DMS 273 (cell line): ENCODE measurements at regions not wholly inside any gene's neighbourhood (a gene's known extent, or its start where the extent isn't known, plus 50 kb on each side); places are given as distances from the start of the nearest gene placed in this dataset.
"Not testable (repeated sequence)": the region's sequence is repeated elsewhere in the genome, so short reads cannot be mapped to it uniquely, and the experiment has no call there.

Experiments used
- DNase-seq: peaks from one replicate; lab custom pipeline; 2025; ENCODE audit not compliant: unreplicated experiment; lab: John Stamatoyannopoulos, UW

DNA sequence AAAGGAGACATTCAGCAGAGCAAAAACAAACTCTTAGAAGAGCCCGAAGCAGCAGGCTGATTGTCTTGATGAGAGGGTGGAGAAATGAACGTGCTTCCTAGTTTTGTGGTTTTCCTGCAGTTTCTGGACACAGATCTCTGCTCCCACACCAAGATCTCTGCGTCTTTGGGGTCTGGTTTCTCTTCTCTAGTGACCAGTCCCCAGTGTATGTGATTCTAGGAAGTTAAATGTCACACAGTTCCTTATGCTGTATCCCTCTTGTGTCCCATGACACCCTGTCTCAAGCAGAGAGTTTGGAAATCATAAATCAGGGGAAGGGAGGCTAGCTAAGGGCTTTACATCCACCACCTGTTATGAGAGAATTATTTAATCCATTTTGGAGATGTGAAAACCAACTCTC is 55.4 kb upstream of the KLF14 start:
- DNase-seq = no peak

DNA sequence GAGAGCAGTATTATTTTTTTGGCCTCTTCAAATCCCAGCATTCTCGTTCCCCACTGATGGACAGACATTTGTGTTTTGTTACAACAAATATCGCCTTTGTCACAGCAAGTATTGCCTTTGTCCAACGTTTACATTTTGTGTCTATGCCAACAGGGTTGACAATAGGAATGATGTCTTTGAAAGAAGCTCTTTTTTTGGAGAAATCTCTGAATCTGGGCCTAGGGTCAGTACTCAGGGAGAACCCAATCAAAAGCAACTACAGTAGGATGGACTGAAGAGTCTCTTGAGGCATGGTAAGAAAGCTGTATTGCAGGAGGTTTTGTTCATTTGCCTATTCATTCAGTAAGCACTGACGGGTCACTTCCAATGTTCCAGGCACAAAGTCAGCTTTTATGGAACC is 57.7 kb upstream of the KLF14 start:
- DNase-seq = no peak

DNA sequence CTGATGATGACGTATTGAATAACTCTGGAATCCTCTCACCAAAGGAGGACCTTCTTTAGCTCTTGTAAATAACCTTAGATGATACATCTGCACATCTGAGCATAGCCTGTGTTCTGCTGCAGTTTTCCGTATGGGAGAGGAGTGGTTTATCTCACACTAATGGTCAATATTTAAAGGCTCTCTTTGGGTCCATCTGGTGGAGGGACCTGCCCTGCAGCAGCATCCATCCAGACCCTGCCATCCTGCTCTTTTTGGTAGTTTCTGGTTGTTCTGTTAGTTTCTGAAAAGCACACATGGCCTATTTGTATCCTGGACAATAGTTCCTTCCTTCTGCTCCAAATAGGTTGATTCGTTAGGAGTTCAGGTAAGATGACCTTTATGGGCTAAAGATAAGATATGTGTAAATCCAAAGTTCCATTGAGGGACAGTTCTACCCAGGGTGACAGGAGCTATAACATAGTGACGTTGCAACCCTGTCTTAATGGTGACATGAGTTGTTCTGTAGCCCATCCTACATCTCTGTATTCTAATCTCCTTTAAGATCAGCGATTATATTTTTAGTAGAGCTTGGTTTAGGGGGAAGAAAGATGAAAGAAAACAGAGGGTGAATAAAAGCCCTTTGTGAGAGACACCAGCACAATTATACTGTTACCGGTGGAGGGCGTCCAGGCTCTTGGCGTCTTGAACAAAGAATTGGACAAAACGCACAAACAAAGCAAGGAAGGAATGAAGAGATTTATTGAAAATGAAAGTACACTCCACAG is 60.0 kb upstream of the KLF14 start:
- DNase-seq = no peak

DNA sequence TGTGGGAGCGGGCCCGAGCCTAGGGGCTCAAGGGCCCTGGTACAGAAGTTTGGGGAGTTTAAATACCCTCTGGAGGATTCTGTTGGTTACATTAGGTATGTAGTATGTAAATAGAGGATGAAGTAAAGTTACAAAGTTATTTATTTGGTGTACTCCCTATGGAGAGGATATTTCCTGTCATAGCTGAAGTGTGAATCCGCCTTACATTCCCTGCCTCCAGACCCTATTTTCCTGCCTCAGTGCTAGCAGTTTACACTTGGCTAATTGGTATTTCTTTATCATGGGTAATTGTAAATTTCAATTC is 60.6 kb upstream of the KLF14 start:
- no peak for DNase-seq

DNA sequence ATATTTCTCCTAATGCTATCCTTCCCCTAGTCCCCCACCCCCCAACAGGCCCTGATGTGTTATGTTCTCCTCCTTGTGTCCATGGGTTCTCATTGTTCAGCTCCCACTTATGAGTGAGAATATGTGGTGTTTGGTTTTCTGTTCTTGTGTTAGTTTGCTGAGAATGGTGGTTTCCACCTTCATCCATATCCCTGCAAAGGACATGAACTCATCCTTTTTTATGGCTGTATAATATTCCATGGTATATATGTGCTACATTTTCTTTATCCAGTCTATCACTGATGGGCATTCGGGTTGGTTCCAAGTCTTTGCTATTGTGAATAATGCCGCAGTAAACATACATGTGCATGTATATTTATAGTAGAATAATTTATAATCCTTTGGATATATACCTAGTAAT is 62.4 kb upstream of the KLF14 start:
- not testable (repeated sequence) for DNase-seq

DNA sequence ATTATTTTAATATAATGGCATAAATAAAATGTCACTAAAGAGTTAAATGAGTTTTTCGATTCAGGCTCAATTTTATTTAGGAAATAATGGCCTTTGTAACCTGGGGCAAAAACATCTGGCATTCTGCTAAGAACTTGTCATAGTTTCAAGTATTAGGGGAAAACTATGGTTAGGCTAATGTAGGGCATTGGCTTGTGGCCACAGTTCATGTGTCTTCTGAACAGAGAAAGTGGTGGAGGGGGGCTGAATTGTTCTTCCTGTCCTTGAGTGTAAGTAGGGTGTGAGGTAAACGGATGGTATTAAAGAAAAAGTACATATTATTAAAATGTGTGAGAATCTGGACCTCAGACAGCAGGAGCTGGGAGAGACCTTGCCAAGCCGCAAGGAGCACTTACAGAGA is 69.1 kb upstream of the KLF14 start:
- no peak for DNase-seq

DNA sequence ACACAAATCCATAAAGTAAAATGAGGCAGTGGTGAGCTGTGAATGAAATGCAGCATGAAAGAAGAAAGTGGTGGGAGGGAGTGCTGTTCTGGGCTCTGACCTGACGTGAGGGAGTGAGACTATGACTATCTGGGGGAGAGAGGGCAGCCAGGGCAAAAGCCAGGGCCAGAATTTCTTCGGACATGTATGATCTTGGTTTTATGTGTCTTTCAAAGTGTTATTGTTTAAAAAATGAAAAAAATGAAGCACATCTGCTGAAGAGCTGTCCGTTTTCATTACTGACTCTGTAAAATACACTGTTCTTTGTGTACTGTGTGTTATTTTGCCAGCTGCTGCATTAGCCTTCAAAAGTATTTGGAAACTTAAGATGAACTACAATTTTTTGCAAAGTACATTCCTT is 70.2 kb upstream of the KLF14 start:
- no peak for DNase-seq

DNA sequence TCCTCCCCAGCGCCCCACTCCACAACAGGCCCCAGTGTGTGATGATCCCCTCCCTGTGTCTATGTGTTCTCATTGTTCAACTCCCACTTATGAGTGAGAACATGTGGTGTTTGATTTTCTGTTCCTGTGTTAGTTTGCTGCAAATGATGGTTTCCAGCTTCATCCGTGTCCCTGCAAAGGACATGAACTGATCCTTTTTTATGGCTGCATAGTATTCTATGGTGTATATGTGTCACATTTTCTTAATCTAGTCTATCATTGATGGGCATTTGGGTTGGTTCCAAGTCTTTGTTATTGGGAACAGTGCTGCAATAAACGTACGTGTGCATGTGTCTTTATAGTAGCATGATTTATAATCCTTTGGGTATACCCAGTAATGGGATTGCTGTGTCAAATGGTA is 78.8 kb upstream of the KLF14 start:
- not testable (repeated sequence) for DNase-seq

DNA sequence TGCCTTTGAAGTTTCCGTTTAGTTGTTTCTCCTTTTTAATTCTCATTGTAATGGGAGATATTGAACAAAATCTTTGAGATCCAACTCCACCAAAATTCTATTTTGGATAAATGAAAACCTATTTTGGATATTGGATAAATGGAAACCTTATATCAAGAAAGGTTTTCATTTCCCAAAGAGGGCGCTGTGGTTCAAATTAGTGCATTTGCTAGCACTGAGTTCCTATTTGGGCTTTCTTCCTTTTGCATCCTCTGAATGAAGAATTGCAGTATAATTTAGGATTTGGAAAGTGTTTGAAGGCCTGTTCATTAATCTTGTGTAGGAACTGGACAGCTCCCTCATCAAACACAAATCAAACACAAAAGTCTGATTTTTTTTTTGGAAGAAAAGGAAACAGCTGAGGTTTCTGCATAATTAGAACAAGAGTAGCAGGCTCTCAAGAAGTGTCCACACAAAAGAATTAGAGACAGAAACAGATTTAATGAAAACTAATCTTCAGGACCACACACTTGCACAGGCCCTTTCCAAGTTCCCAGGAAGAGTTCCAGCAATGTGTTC is 80.8 kb upstream of the KLF14 start:
- peak; percentile 64 for DNase-seq

DNA sequence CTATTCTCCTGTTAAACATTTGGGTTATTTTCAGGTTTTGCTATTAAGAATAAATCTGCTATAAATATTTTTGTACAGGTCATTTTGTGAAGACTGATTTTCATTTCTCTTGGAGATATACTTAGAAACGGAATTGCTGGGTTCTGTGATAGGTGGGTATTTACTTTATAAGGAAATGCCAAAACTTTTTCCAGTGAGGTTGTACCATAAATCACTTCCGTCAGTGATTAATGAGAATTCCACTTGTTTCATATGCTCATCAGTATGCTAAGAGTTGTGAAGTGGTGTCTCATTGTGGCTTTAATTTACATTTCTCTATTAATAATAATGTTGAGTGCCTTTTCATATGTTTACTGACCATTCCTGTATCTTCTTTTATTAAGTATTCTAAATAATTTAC is 84.0 kb upstream of the KLF14 start:
- no peak for DNase-seq

DNA sequence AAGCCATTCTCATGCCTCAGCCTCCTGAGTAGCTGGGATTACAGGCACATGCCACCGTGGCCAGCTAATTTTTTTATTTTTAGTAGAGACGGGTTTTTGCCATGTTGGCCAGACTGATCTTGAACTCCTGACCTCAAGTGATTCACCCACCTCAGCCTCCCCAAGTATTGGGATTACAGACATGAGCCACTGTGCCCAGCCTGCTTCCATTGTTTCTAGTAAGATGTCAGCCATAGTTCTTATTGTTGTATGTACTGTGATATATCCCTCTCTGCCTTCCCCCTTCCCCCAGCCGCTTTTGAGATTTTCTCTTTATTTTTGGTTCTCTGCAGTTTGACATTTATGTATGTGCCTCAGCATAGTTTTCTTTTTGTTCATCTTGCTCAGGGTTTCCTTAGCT is 87.9 kb upstream of the KLF14 start:
- DNase-seq = no peak

DNA sequence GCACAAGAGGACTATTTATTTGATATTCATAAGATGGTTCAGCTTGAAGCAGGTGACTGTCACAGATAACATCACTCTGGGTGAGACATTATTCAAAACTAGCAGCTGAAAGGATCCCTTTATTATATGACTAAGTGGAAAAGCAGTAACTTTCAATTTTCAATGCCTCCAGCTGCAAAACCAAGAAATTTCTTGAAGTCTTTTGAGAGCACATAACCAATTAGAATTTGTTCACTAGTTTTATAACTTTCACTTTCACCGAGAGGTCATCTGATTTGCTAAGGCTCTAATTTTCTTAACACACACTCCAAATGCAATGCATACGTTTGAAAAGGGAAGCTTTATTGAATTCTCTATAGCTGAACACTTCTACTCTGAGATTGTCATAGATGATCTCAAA is 88.6 kb upstream of the KLF14 start:
- no peak for DNase-seq

DNA sequence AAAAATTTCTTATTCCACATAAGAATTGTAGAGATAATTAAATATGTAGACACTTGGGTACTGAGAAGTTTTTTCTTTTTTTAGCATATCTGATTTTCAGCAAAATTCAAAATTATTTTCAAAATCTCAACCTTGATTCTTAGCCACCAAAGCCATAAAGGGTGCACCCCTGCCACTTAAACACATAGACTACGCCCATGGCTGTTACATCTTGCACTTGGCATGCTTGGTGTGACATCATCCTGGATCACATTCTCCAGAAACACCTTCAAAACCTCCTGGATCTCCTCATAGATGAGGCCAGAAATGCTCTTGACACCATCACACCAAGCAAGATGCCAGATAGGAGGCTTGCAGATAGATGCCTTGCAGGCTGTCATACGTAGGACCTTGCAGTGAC is 89.1 kb upstream of the KLF14 start:
- no peak for DNase-seq

DNA sequence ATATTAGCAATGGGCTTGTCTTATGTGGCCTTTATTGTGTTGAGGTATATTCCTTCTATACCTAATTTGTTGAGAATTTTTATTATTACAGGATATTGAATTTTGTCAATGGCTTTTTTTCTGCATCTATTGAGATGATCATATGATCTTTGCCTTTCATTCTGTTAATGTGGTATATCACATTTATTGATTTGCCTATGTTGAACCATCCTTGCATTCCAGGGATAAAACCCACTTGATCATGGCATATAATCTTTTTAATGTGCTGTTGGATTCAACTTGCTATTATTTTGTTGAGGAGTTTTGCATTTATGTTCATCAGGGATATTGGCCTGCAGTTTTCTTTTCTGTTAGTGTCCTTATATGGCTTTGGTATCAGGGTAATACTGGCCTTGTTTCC is 91.8 kb upstream of the KLF14 start:
- no peak for DNase-seq

DNA sequence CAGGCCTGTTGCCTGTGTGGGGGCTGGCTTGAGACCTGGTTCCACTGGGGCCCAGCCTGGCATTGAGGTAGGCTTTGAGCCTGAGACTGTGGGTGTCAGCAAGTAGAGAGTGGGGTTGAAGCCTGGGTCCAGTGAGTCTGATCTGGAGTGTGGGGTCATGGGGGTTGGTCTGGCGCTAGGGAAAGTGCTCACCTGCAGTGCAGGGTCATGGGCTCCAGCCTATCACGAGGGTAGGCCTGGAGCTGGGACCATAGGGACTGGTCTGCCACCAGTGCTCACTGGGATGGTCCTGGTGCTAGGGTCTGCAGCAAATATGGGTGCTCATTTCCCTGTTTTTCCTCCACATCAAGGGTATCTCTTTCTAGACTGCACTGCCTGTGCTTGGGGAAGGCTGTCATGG is 95.4 kb upstream of the KLF14 start:
- DNase-seq = no peak

DNA sequence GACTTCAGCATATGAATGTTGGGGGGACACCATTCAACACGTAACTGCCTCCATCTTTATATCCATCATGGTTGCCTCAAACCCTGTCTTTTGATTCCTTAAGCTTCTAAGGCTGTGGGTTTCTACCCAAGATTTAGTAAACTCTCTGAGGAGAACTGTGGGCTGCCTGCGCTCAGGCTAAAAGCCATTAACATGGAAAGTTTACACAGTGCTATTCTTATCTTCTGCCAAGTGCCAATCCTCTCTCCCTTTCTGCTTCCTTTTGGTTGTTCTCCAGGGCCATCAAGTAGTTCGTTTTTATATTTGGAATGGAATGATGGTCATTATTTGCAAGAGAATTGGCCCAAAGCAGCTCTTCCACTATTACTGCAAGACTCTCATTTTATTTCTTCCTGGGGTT is 97.3 kb upstream of the KLF14 start:
- DNase-seq = no peak

DNA sequence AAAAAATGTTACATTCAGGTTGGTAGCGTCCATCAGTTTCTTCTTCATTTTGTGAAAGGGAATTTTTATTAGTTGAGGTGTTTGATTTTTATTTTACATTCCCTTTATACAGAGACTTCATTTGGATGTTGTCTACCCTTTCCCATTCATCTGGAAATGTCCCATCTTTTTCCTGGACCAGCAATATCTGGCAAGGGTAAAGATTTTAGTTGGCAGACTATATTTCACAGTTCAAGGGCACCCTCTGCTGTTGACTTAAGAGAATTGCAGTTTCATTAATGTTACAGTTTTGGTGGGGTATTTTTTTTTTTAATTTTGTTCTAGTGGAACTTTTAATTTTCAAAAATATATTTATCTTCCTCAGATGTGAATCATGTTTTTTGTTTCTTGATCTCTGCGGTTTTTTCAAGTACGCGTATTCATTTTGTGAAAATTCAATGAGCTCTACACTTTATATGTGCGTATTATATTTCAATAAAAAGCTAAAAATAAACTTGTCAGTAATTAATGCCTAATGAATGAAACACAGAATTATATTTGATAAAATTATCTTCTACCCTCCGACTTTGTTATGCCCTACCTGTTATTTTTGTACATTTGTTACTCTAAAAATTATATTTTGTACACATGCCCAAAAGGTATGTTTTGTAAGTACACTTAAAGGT is 97.9 kb upstream of the KLF14 start:
- peak; percentile 69 for DNase-seq

DNA sequence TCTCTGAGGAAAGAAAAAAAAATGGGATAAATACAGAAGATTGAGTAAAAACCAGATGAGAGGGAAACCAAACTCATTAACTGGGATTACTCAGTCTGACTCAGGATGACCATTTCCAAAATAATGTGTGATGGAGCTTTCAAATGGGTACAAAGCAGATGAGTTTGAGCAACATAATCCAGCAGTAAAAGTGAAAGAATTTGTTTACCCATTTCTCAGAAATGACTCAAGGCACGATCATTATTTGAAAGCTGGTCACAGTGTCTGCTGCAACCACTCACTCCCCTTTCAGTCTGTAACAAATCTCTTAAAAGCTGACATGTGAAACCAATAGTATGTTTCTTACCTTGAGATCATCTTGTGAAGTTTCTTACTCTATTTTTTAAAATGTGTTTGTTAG is 104.7 kb upstream of the KLF14 start:
- DNase-seq = no peak

DNA sequence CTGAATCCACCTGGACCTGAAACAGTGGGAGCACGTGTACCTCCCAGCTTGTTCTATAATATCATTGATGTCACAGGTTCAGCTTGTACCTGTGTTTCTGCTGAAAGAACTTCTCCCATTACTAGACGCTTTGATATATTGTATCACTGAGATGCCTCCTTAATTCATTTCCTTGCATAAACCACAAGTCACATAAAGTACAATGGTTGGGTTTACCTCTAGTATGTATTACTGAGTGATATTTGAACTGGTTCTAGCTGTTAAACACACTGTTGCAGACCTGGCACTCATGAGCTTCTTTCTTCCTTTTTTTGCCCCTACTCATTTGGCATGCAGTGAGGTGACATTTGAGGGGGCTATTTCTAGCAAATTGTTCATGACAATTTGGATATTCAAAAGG is 106.6 kb upstream of the KLF14 start:
- no peak for DNase-seq

DNA sequence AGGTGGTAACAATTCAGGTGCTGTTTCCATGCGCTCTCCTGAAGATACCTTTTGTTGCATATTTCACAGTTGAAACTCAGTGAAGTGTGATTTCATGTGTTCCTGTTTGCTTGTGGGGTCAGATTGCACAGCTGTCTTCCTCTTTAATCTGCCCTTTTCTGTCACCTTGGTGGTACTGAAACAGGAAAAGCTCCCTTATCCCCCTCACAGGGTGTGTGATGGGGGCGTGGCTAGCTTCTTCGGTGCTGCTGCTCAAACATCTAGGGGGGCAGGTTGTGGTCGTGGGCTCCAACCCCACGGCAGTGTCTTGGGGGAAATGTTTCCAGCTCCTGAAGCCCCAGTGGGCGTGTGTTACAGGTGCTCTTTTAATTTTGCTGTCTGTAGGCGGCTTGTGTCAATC is 107.4 kb upstream of the KLF14 start:
- DNase-seq = no peak

DNA sequence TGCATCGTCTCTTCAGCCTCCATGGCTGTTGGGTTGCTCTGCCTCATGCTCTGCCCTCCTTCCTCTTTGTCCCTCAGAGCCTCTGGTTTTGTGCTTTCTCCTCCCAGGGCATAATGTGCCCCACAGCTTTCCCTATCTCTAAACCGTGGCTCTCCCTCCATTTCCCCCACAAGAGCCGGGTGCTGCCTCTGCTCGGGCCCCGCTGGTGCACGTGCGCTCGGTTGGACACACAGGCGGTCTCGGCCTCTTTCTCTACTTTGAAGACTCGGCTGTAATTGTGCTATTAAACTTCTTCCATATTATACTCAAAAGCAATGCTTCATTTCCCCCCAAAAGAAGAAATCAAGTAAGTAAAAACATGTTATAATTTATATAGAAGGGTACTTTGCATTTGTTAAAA is 109.7 kb upstream of the KLF14 start:
- no peak for DNase-seq

DNA sequence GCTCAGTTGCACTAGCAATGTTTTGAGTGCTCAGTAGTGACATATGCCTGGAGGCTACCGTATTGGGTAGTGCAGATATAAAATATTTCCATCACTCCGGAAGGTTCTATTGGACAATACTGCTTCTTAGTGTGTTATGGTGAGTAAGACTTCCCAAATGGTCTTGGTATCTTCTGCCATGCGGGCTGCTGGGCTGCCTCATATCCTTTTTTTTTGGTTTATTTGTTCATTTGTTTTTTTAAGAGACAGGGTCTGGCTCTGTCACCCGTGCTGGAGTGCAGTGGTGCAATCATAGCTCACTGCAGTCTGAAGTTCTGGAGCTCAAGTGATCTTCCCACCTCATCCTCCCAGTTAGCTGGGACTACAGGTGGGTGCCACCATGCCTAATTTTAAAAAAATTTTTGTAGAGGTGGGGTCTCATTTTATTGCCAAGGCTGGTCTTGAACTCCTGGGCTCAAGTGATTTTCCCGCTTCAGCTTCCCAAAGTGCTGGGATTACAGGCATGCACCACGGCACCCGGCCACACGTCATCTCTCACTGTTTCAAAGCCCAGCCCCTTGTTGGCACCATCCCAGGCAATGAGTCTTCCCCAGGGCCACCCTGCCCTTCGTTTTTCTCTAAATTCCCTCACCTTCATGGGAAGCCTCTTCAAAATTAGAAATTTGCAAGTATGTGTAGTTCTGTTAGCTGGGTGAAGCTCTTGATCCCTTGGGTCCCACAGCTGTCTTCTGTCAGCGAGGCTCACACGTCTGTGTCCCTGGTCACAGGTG is 111.0 kb upstream of the KLF14 start:
- no peak for DNase-seq
